Ovary (tissue), 3 donors: ENCODE measurements at regions not wholly inside any gene's neighbourhood (a gene's known extent, or its start where the extent isn't known, plus 50 kb on each side); places are given as distances from the start of the nearest gene placed in this dataset.

Source experiments
- CTCF ChIP-seq, 3 donors: fragments of 450-650 bp in 2 of 3; fragments of 200-600 bp in 1 of 3; IDR thresholded peaks; one replicate each; pipeline versions ENCODE4 v1.5.1 to v1.8.0; 2016 to 2022; ENCODE audit warnings: antibody characterized with exemption in 3 of 3, mild to moderate bottlenecking in 1 of 3
- EP300 ChIP-seq: sonication (generic); formaldehyde crosslinking; IDR thresholded peaks from one replicate; pipeline ENCODE4 v1.6.1; 2017; ENCODE audit warnings: antibody characterized with exemption
- POLR2A ChIP-seq: fragments of 450-650 bp; IDR thresholded peaks from one replicate; pipeline ENCODE4 v1.6.1; 2017; ENCODE audit warnings: antibody characterized with exemption, mild to moderate bottlenecking, moderate library complexity
- donor health status: DM: no; HTN: no; CAD: no.

GRCh38 chr4:123651066-123651465 lies 254.5 kb downstream of the SPRY1 start:
- TF ChIP-seq CTCF (IDR thresholded peaks at IDR 0.05) (no peak), POLR2A (no peak), EP300 (no peak)
